H1 (cell line): ENCODE measurements at regions not wholly inside any gene's neighbourhood (a gene's known extent, or its start where the extent isn't known, plus 50 kb on each side); places are given as distances from the start of the nearest gene placed in this dataset.

Experiments
- ASH2L ChIP-seq: fragments of 200-600, 300-600 bp; sonication (generic); IDR thresholded peaks from one replicate; pipeline ENCODE4 v1.7.1; 2017; ENCODE audit warnings: low read length
- CHD7 ChIP-seq: fragments of 300-600 bp; sonication (generic); IDR thresholded peaks from 2 replicates; pipeline ENCODE4 v1.7.1; 2012; ENCODE audit warnings: low read length, moderate library complexity, mild to moderate bottlenecking, inconsistent platforms; ENCODE audit not compliant: insufficient replicate concordance
- EP300 ChIP-seq, 2 experiments: IDR thresholded peaks; 1 replicate in 1 of 2; 2 replicates in 1 of 2; pipeline ENCODE4 v1.6.1; 2011 to 2012; ENCODE audit warnings: low read depth in 2 of 2, low read length in 2 of 2, mild to moderate bottlenecking in 2 of 2, borderline replicate concordance in 1 of 2, inconsistent platforms in 1 of 2, moderate library complexity in 1 of 2
- GABPA ChIP-seq: IDR thresholded peaks from 2 replicates; pipeline ENCODE4 v1.6.1; 2011; ENCODE audit warnings: mild to moderate bottlenecking, low read length, moderate library complexity, borderline replicate concordance; ENCODE audit not compliant: insufficient read depth
- JUN ChIP-seq: IDR thresholded peaks from 2 replicates; pipeline ENCODE4 v1.6.1; 2011; ENCODE audit warnings: low read depth, mild to moderate bottlenecking, improper control_type of control experiment, low read length
- POLR2A ChIP-seq, 2 experiments: IDR thresholded peaks; 1 replicate in 1 of 2; 2 replicates in 1 of 2; pipeline ENCODE4 v1.6.1; 2011; ENCODE audit warnings: low read depth in 2 of 2, low read length in 2 of 2, mild to moderate bottlenecking in 2 of 2; ENCODE audit errors: control extremely low read depth in 1 of 2
- USF2 ChIP-seq: IDR thresholded peaks from 2 replicates; pipeline ENCODE4 v1.6.1; 2011; ENCODE audit warnings: low read length, improper control_type of control experiment

DNA sequence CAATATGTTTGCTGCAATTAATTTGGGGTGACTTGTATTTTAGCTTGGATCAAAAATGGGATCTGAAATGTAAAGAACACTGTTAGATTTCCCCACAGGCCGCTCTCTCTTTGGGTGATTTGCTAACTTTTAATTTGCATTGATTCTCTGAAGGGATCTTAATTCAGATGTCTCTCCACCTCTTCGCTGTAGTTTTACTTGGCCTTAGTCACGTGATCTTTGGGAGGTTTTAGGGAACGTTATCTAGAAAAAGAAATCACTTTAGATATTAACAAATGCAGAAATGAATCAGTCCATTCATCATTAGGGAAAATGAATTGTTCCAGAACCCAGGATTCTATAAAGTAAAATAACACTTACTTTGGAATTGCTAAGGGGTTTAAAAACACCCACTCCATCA is 390.2 kb downstream of the THBS2 start (continued):
- TF ChIP-seq CHD7 (no peak), POLR2A (IDR thresholded peaks at IDR 0.05; ENCODE audit: control extremely low read depth in 1 of 2, low read depth in 2 of 2, low read length in 2 of 2) (no peak), GABPA (no peak), ASH2L (no peak), USF2 (no peak), JUN (no peak), EP300 (IDR thresholded peaks at IDR 0.05; ENCODE audit: borderline replicate concordance in 1 of 2, low read depth in 2 of 2, low read length in 2 of 2) (no peak)
- TF ChIP-seq, all 59 proteins: peak for 0
